IMR-90 (cell line): ENCODE measurements at regions not wholly inside any gene's neighbourhood (a gene's known extent, or its start where the extent isn't known, plus 50 kb on each side); places are given as distances from the start of the nearest gene placed in this dataset.

Experiments
- BHLHE40 ChIP-seq: fragments of 150-350 bp; IDR thresholded peaks from 2 replicates; pipeline ENCODE4 v1.6.1; 2016; ENCODE audit warnings: mild to moderate bottlenecking, low read depth, low read length
- CEBPB ChIP-seq: IDR thresholded peaks from 2 replicates; pipeline ENCODE4 v1.6.1; 2012; ENCODE audit warnings: low read depth, low read length, improper control_type of control experiment
- FOS ChIP-seq: fragments of 150-350 bp; IDR thresholded peaks from 2 replicates; pipeline ENCODE4 v1.6.1; 2016; ENCODE audit warnings: low read depth, low read length
- MAFK ChIP-seq: IDR thresholded peaks from 2 replicates; pipeline ENCODE4 v1.6.1; 2012; ENCODE audit warnings: low read depth, low read length, improper control_type of control experiment
- POLR2A ChIP-seq: IDR thresholded peaks from 2 replicates; pipeline ENCODE4 v1.6.1; 2012; ENCODE audit warnings: mild to moderate bottlenecking, low read depth, low read length
- RCOR1 ChIP-seq: IDR thresholded peaks from 2 replicates; pipeline ENCODE4 v1.6.1; 2012; ENCODE audit warnings: mild to moderate bottlenecking, low read length, improper control_type of control experiment; ENCODE audit not compliant: insufficient replicate concordance
- RFX5 ChIP-seq: IDR thresholded peaks from 2 replicates; pipeline ENCODE4 v1.8.0; 2012; ENCODE audit warnings: low read depth, mild to moderate bottlenecking, low read length, moderate library complexity
- SMC3 ChIP-seq: fragments of 150-350 bp; IDR thresholded peaks from 2 replicates; pipeline ENCODE4 v1.6.1; 2016; ENCODE audit warnings: low read depth, mild to moderate bottlenecking, antibody characterized with exemption, low read length, moderate library complexity
- TF ChIP-seq, protein P1 (sequence below): conservative IDR thresholded peaks from 2 replicates; pipeline ENCODE4 v1.5.1; 2012; ENCODE audit warnings: mild to moderate bottlenecking, low read depth, low read length, improper control_type of control experiment
- TF ChIP-seq, protein P2 (sequence below): fragments of 150-350 bp; IDR thresholded peaks from 2 replicates; pipeline ENCODE4 v1.6.1; 2017; ENCODE audit warnings: mild to moderate bottlenecking, antibody characterized with exemption, low read length, low read depth
- TF ChIP-seq, protein P3 (sequence below): fragments of 150-350 bp; IDR thresholded peaks from 2 replicates; pipeline ENCODE4 v1.6.1; 2016; ENCODE audit warnings: low read depth, mild to moderate bottlenecking, low read length, moderate library complexity, borderline replicate concordance

DNA sequence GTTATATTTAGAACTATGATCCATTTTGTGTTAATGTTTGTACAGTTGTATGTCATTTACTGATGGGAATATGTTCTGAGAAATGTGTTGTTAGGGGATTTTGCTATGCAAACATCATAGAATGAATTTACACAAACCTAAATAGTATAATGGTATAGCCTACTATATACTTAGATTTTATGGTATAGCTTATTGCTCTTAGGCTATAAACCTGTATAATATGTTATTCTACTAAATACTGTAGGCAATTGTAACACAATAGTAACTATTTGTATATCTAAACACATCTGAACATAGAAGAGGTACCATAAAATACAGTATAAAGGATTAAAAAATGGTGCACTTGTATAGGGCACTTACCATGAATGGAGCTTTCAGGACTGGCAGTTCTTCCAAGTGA is 105.4 kb upstream of the GRIN2B start:
- TF ChIP-seq, protein P1, sequence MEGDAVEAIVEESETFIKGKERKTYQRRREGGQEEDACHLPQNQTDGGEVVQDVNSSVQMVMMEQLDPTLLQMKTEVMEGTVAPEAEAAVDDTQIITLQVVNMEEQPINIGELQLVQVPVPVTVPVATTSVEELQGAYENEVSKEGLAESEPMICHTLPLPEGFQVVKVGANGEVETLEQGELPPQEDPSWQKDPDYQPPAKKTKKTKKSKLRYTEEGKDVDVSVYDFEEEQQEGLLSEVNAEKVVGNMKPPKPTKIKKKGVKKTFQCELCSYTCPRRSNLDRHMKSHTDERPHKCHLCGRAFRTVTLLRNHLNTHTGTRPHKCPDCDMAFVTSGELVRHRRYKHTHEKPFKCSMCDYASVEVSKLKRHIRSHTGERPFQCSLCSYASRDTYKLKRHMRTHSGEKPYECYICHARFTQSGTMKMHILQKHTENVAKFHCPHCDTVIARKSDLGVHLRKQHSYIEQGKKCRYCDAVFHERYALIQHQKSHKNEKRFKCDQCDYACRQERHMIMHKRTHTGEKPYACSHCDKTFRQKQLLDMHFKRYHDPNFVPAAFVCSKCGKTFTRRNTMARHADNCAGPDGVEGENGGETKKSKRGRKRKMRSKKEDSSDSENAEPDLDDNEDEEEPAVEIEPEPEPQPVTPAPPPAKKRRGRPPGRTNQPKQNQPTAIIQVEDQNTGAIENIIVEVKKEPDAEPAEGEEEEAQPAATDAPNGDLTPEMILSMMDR: no peak
- TF ChIP-seq, protein P2, sequence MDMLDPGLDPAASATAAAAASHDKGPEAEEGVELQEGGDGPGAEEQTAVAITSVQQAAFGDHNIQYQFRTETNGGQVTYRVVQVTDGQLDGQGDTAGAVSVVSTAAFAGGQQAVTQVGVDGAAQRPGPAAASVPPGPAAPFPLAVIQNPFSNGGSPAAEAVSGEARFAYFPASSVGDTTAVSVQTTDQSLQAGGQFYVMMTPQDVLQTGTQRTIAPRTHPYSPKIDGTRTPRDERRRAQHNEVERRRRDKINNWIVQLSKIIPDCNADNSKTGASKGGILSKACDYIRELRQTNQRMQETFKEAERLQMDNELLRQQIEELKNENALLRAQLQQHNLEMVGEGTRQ: no peak
- TF ChIP-seq RCOR1: no peak
- no peak for TF ChIP-seq POLR2A
- TF ChIP-seq RFX5: no peak
- TF ChIP-seq CEBPB: no peak
- TF ChIP-seq MAFK: no peak
- TF ChIP-seq SMC3: no peak
- TF ChIP-seq, protein P3, sequence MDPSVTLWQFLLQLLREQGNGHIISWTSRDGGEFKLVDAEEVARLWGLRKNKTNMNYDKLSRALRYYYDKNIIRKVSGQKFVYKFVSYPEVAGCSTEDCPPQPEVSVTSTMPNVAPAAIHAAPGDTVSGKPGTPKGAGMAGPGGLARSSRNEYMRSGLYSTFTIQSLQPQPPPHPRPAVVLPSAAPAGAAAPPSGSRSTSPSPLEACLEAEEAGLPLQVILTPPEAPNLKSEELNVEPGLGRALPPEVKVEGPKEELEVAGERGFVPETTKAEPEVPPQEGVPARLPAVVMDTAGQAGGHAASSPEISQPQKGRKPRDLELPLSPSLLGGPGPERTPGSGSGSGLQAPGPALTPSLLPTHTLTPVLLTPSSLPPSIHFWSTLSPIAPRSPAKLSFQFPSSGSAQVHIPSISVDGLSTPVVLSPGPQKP: no peak
- no peak for TF ChIP-seq FOS
- TF ChIP-seq BHLHE40: no peak
